GM12892 (cell line): ENCODE measurements at regions not wholly inside any gene's neighbourhood (a gene's known extent, or its start where the extent isn't known, plus 50 kb on each side); places are given as distances from the start of the nearest gene placed in this dataset.

ENCODE experiments used
- POLR2A ChIP-seq: IDR thresholded peaks from 2 replicates; pipeline ENCODE4 v1.6.1; 2011; ENCODE audit warnings: low read depth, low read length, control low read depth
- POLR2AphosphoS5 ChIP-seq: IDR thresholded peaks from 2 replicates; pipeline ENCODE4 v1.6.1; 2011; ENCODE audit warnings: low read depth, low read length, control low read depth

DNA sequence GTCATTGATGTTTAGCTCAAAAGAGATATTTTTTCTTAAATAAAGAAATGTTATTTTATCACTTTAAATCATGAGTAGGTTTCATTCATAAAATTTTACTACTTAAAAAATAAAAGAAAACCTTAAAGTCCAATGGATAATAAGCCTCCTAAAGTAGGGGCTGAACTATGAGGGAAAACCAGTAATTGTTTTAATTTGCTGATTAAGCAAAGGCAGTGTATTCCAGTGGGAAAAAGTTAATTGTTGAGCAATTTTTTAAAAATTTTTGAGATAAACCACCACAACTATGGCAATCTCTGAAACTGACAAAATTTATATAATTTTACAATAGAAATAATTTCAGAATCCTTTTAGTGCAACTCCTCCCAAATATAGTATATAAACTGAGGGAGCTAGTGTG lies 195.0 kb downstream of the FBXO4 start:
- no peak for TF ChIP-seq POLR2AphosphoS5
- TF ChIP-seq POLR2A: no peak
